Stomach (tissue), 8 donors: ENCODE measurements at regions not wholly inside any gene's neighbourhood (a gene's known extent, or its start where the extent isn't known, plus 50 kb on each side); places are given as distances from the start of the nearest gene placed in this dataset.

ENCODE experiments used
- DNase-seq, 2 donors: peaks; one replicate each; pipeline versions ENCODE4 v3.0.0 to v3.0.0-alpha.2; 2013 to 2019
- H3K27ac ChIP-seq, 5 donors: fragments of 200-600 bp in 4 of 5; sonication (generic) in 4 of 5; one replicate each; pipeline ENCODE4 v1.5.1; 2013 to 2019; ENCODE audit warnings: mild to moderate bottlenecking in 1 of 5, moderate library complexity in 1 of 5
- H3K27me3 ChIP-seq, 3 donors: fragments of 200-600 bp; sonication (generic); one replicate each; pipeline ENCODE4 v1.5.1; 2017 to 2019; ENCODE audit warnings: mixed run types in 1 of 3
- H3K36me3 ChIP-seq, 4 donors: fragments of 200-600 bp; sonication (generic); 1 replicate in 3 of 4; 2 replicates in 1 of 4; pipeline ENCODE4 v1.5.1; 2016 to 2019
- H3K4me1 ChIP-seq, 4 donors: fragments of 200-600 bp; sonication (generic); one replicate each; pipeline ENCODE4 v1.5.1; 2016 to 2019
- H3K4me3 ChIP-seq, 4 donors: fragments of 200-600 bp; sonication (generic) in 3 of 4; one replicate each; pipeline ENCODE4 v1.5.1; 2016 to 2019; ENCODE audit warnings: mild to moderate bottlenecking in 1 of 4
- H3K9me3 ChIP-seq, 4 donors: fragments of 200-600 bp; sonication (generic); one replicate each; pipeline ENCODE4 v1.5.1; 2016 to 2019
- EP300 ChIP-seq: sonication (generic); formaldehyde crosslinking; IDR thresholded peaks from one replicate; pipeline ENCODE4 v1.6.1; 2017; ENCODE audit warnings: antibody characterized with exemption
- POLR2A ChIP-seq, 4 donors: fragments of 450-650 bp; IDR thresholded peaks; one replicate each; pipeline ENCODE4 v1.6.1; 2016; ENCODE audit warnings: antibody characterized with exemption in 4 of 4, control low read depth in 2 of 4, mild to moderate bottlenecking in 1 of 4, moderate library complexity in 1 of 4
- POLR2AphosphoS5 ChIP-seq, 3 donors: sonication (generic); formaldehyde crosslinking; IDR thresholded peaks; one replicate each; pipeline ENCODE4 v1.6.1; 2016; ENCODE audit warnings: antibody characterized with exemption in 3 of 3
- WGBS, 5 donors: extraction: QIAGEN DNeasy Blood & Tissue Kit in 3 of 5; methylation state at CpG; one replicate each; pipeline versions ENCODE4 v1.1.5 to v1.1.7; 2013 to 2018; 5-methylcytosine and 5-hydroxymethylcytosine counted together
- intact Hi-C: fragments of 100-400 bp; cut with DNase I; formaldehyde crosslinking; loops from one replicate; pipeline ENCODE4 v1.15.1; 2023; ENCODE audit warnings: low total_unique reads
- TF ChIP-seq, protein P1 (sequence below), 7 experiments: fragments of 450-650 bp in 4 of 7; fragments of 200-600 bp in 3 of 7; sonication (generic) in 3 of 7; IDR thresholded peaks; one replicate each; pipeline ENCODE4 v1.5.1; 2016 to 2019; ENCODE audit warnings: antibody characterized with exemption in 7 of 7, control low read depth in 2 of 7, mild to moderate bottlenecking in 1 of 7
- donor health status: healthy with polysubstance abuse.
- donor health status: Bipolar disorder and iron deficiency.
- donor health status: healthy.

DNA sequence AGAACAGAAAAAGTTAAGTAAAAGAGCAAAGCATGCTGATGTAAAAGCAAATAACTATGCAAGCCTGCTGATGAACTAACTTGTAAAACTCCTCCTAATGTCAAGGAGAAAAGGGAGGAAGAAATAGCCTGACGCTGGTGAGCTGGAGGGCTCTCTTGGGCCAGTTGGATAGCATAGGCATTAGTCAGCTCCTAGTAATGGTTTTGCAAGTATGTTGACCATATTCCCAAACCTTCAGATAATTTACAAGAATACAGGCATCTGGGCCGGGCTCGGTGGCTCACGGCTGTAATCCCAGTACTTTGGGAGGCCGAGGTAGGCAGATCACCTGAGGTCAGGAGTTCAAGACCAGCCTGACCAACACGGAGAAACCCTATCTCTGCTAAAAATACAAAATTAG lies 871.4 kb downstream of the C12orf50 start:
- no peak for TF ChIP-seq POLR2AphosphoS5 (IDR thresholded peaks at IDR 0.05)
- TF ChIP-seq, protein P1, sequence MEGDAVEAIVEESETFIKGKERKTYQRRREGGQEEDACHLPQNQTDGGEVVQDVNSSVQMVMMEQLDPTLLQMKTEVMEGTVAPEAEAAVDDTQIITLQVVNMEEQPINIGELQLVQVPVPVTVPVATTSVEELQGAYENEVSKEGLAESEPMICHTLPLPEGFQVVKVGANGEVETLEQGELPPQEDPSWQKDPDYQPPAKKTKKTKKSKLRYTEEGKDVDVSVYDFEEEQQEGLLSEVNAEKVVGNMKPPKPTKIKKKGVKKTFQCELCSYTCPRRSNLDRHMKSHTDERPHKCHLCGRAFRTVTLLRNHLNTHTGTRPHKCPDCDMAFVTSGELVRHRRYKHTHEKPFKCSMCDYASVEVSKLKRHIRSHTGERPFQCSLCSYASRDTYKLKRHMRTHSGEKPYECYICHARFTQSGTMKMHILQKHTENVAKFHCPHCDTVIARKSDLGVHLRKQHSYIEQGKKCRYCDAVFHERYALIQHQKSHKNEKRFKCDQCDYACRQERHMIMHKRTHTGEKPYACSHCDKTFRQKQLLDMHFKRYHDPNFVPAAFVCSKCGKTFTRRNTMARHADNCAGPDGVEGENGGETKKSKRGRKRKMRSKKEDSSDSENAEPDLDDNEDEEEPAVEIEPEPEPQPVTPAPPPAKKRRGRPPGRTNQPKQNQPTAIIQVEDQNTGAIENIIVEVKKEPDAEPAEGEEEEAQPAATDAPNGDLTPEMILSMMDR (IDR thresholded peaks at IDR 0.05): no peak
- no peak for TF ChIP-seq EP300
- TF ChIP-seq POLR2A (IDR thresholded peaks at IDR 0.05): no peak
- no peaks in the 10 kb centered on the region for H3K4me1 ChIP-seq
- no peak overlapping the region for H3K27ac ChIP-seq
- intact Hi-C loops: no loop called here
- H3K4me3 ChIP-seq: no peak overlapping the region
- 75 to 91% (median 85%) methylated on average over 6 of the region's 6 CpGs for WGBS, 5 donors
- DNase-seq: no peak
- no peaks in the 10 kb centered on the region for H3K27me3 ChIP-seq
- H3K9me3 ChIP-seq: no peaks in the 10 kb centered on the region
- H3K36me3 ChIP-seq: no peaks in the 10 kb centered on the region

DNA sequence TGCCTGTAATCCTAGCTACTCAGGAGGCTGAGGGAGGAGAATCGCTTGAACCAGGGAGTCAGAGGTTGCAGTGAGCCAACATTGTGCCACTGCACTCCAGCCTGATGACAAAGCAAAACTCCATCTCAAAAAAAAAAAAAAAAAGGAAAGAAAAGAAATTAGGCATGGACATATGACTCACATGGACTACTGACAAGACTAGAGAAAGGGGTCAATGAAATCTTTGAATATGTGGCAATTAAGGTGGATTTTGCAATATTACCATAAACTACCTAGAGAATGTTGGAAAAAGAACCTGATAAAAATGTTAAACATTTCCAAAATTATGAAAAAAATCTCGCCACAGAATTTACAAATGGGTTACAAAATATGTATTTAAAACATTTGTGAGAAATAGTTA lies 873.6 kb downstream of the C12orf50 start:
- Histone ChIP-seq H3K4me1 (peaks cover 0 to 4% (median 0%) of the 10 kb centered on the region in 4 donors), H3K9me3 (no peaks in the 10 kb centered on the region), H3K27ac (no peak overlapping the region), H3K36me3 (no peaks in the 10 kb centered on the region), H3K4me3 (no peak overlapping the region), H3K27me3 (no peaks in the 10 kb centered on the region)
- WGBS, 5 donors: 79 to 90% (median 80%) methylated on average over 2 of the region's 2 CpGs
- TF ChIP-seq EP300: no peak
- no peak for TF ChIP-seq POLR2A (IDR thresholded peaks at IDR 0.05)
- TF ChIP-seq, protein P1 (IDR thresholded peaks at IDR 0.05): no peak
- TF ChIP-seq POLR2AphosphoS5 (IDR thresholded peaks at IDR 0.05): no peak
- intact Hi-C loops: no loop called here
- DNase-seq: no peak

DNA sequence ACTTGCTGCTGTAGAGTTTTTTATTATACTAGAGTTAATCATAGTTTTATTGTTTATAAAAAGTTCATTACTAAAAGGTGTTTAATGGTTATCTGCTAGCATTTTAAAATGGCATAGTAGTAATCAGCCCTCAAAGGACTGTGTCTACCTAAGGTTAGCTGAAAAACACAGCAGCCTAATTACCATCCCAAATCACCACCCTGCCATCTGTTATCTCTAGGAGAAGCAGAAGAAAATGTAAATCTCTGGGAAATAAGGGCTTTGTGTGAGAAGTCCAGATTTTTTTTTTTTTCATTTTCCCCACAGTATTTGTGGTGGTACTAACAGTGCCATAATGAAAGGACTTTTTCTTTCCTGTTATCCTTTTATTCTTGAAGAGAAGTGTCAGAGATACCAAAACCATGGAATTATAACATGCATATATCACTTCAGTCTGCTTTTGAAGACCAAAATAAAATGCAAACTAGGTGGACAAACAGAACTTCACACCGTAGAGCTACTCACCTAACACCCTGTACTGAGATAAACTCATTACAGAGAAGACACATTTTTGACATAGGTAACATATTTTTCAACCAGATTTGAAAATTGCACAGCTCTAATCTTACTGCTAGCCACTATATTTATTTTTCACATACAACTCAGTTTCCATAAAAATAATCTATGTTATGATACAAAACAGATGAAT lies 876.2 kb downstream of the C12orf50 start:
- Histone ChIP-seq H3K27ac (no peak overlapping the region), H3K9me3 (no peaks in the 10 kb centered on the region), H3K4me1 (peaks cover 0 to 4% (median 0%) of the 10 kb centered on the region in 4 donors), H3K36me3 (no peaks in the 10 kb centered on the region), H3K27me3 (no peaks in the 10 kb centered on the region), H3K4me3 (no peak overlapping the region)
- whole genome bisulfite sequencing, 5 donors: 42 to 72% (median 63%) methylated on average over 1 of the region's 1 CpG
- DNase-seq: no peak
- intact Hi-C loops: no loop called here
- TF ChIP-seq, protein P1 (IDR thresholded peaks at IDR 0.05): no peak
- TF ChIP-seq EP300 (no peak), POLR2A (IDR thresholded peaks at IDR 0.05) (no peak), POLR2AphosphoS5 (IDR thresholded peaks at IDR 0.05) (no peak)

DNA sequence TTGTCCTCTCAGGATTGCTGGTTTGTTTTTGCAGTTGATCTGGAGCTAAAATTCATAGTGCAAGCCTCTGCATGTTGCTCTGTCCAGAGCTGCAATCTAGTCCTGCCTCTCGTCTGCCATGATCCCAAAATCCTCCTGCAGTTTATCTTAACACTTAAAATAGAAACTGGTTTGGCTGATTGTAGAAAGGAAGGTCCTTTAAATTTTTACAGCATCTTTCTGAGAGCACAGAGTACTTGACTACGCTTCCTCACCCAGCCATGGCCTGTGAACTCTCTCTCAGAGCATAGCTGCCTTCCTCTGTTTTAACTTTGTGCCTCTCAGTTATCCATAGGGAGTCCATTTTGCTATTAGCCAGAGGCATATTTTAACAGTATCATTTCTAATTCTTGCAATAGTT lies 877.1 kb downstream of the C12orf50 start:
- TF ChIP-seq EP300: no peak
- TF ChIP-seq POLR2AphosphoS5 (IDR thresholded peaks at IDR 0.05): no peak
- TF ChIP-seq, protein P1 (IDR thresholded peaks at IDR 0.05): no peak
- no peak for TF ChIP-seq POLR2A (IDR thresholded peaks at IDR 0.05)
- no peak for DNase-seq
- H3K36me3 ChIP-seq: no peaks in the 10 kb centered on the region
- no peaks in the 10 kb centered on the region for H3K9me3 ChIP-seq
- no peak overlapping the region for H3K27ac ChIP-seq
- H3K27me3 ChIP-seq: no peaks in the 10 kb centered on the region
- WGBS, 5 donors: 54 to 75% (median 61%) methylated on average over 2 of the region's 2 CpGs
- peaks cover 0 to 4% (median 0%) of the 10 kb centered on the region in 4 donors for H3K4me1 ChIP-seq
- no peak overlapping the region for H3K4me3 ChIP-seq
- intact Hi-C loops: no loop called here
